ENCODE measurements at regions not wholly inside any gene's neighbourhood (a gene's known extent, or its start where the extent isn't known, plus 50 kb on each side); places are given as distances from the start of the nearest gene placed in this dataset.

DNA sequence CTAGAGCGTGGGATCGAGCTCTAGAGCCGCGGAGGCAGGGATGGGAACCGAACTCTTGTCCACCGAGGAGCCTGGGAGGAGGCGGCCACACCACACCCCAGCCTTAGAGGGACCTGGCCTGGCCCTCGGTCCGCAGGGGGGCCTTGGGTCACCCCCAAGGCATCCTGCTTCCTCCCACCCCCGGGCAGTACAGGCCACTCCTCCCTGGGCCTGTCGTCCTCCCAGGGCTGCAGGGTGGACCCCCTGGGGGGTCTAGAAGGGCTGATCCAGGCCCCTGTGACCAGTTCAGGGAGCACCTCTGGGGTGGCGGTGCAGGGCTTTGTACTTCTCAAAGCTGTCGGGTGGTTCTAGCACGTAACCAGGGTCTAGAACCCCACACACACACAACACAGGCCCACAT lies 79.1 kb upstream of the FBRSL1 start:
- no peak overlapping the region for H3K9ac ChIP-seq (ENCODE audit: insufficient read depth, low read length)
- no peak overlapping the region for H3K27ac ChIP-seq (ENCODE audit: insufficient read depth, low read length)
- H3K79me2 ChIP-seq (ENCODE audit: control insufficient read depth, insufficient read depth, low read length) = no peaks in the 10 kb centered on the region
- no peaks in the 10 kb centered on the region for H3K27me3 ChIP-seq (ENCODE audit: control insufficient read depth, insufficient read depth, low read length)
- H2AFZ ChIP-seq (ENCODE audit: low read length) = no peak overlapping the region
- no peak for DNase-seq (ENCODE audit: low read depth in 2 of 2)
- no peak overlapping the region for H3K4me2 ChIP-seq (ENCODE audit: extremely low read depth, insufficient read depth, low read length)
- H3K4me3 ChIP-seq (replicated peaks in 1 of 4; ENCODE audit: control extremely low read depth in 1 of 4, insufficient read depth in 1 of 4, low read depth in 3 of 4, low read length in 4 of 4) = no peak overlapping the region
- no peaks in the 10 kb centered on the region for H3K36me3 ChIP-seq (ENCODE audit: control insufficient read depth, insufficient read depth, low read length)
- TF ChIP-seq, protein P1, sequence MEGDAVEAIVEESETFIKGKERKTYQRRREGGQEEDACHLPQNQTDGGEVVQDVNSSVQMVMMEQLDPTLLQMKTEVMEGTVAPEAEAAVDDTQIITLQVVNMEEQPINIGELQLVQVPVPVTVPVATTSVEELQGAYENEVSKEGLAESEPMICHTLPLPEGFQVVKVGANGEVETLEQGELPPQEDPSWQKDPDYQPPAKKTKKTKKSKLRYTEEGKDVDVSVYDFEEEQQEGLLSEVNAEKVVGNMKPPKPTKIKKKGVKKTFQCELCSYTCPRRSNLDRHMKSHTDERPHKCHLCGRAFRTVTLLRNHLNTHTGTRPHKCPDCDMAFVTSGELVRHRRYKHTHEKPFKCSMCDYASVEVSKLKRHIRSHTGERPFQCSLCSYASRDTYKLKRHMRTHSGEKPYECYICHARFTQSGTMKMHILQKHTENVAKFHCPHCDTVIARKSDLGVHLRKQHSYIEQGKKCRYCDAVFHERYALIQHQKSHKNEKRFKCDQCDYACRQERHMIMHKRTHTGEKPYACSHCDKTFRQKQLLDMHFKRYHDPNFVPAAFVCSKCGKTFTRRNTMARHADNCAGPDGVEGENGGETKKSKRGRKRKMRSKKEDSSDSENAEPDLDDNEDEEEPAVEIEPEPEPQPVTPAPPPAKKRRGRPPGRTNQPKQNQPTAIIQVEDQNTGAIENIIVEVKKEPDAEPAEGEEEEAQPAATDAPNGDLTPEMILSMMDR (conservative IDR thresholded peaks at IDR 0.05 in 1 of 2, IDR thresholded peaks at IDR 0.05 in 1 of 2; ENCODE audit: low read depth in 1 of 2, low read length in 2 of 2) = no peak
- TF ChIP-seq EZH2 (IDR thresholded peaks at IDR 0.05; ENCODE audit: low read length, missing control alignments) = no peak
- no peaks in the 10 kb centered on the region for H4K20me1 ChIP-seq (ENCODE audit: control insufficient read depth, extremely low read depth, insufficient read depth, low read length)
- no peaks in the 10 kb centered on the region for H3K4me1 ChIP-seq (ENCODE audit: control insufficient read depth, extremely low read depth, insufficient read depth, low read length)
- H3K9me3 ChIP-seq (ENCODE audit: control insufficient read depth, insufficient read depth, low read depth, low read length) = no peaks in the 10 kb centered on the region

DNA sequence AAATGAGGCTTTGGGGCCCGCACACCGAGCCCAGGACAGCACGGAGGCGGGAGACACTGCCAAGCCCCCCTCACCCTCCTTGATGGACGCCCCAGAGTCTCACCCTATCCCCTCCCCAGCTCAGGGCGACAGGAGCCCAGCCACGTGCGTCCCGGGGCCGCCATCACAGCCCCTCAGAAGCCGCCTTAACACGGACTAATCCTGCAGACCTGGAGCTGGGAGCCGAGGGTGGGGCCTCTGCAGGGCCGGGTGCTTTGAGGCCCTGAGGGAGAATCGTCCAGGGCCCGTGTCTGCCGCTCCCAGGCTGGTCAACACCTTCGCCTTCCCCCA lies 79.7 kb upstream of the FBRSL1 start:
- Histone ChIP-seq H3K27me3 (ENCODE audit: control insufficient read depth, insufficient read depth, low read length) (no peaks in the 10 kb centered on the region), H4K20me1 (ENCODE audit: control insufficient read depth, extremely low read depth, insufficient read depth, low read length) (no peaks in the 10 kb centered on the region), H3K4me3 (replicated peaks in 1 of 4; ENCODE audit: control extremely low read depth in 1 of 4, insufficient read depth in 1 of 4, low read depth in 3 of 4, low read length in 4 of 4) (no peak overlapping the region), H3K4me1 (ENCODE audit: control insufficient read depth, extremely low read depth, insufficient read depth, low read length) (no peaks in the 10 kb centered on the region), H3K9ac (ENCODE audit: insufficient read depth, low read length) (no peak overlapping the region), H3K79me2 (ENCODE audit: control insufficient read depth, insufficient read depth, low read length) (no peaks in the 10 kb centered on the region), H3K4me2 (ENCODE audit: extremely low read depth, insufficient read depth, low read length) (no peak overlapping the region), H3K9me3 (ENCODE audit: control insufficient read depth, insufficient read depth, low read depth, low read length) (no peaks in the 10 kb centered on the region), H3K36me3 (ENCODE audit: control insufficient read depth, insufficient read depth, low read length) (no peaks in the 10 kb centered on the region), H2AFZ (ENCODE audit: low read length) (no peak overlapping the region), H3K27ac (ENCODE audit: insufficient read depth, low read length) (no peak overlapping the region)
- no peak for TF ChIP-seq EZH2 (IDR thresholded peaks at IDR 0.05; ENCODE audit: low read length, missing control alignments)
- TF ChIP-seq, protein P1 (conservative IDR thresholded peaks at IDR 0.05 in 1 of 2, IDR thresholded peaks at IDR 0.05 in 1 of 2; ENCODE audit: low read depth in 1 of 2, low read length in 2 of 2) = no peak
- DNase-seq (ENCODE audit: low read depth in 2 of 2) = no peak

DNA sequence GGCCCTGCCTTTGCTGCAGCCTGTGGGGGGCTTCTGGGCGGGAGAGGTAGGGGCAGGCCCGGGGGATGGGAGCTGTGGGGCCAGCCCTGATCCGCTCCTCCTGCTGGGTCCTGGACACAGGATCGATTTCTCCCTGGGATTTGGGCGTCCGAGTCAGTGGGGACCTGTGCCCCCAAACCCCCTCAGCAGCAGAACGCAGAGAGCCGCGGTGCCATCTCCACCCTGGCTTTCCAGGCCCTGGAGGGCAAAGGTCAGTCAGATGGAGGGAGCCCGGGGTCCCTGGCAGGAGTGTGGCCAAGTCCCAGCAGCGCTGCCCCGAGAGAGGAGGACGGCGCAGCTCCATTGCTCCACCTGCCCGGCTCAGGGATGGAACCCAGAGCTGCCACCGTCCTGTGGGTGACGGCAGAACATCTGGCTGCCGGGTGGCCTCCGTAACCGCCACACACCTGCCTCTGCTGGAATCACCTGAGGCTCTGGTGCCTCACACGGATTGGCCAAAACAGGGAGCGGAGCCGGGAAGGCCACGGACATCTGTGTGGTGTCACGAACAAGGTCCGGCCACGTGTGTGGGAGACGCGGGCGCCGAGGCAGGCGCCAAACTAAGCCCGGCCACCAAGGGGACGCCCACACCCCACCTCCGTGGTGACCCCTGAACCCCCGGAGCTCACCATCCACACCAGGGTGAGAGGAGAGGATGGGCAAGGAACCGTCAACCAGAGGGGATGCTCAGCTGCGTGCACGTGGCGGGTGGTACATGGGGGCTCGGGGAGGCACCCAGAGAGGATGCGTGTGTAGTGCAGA lies 80.3 kb upstream of the FBRSL1 start:
- H3K4me3 ChIP-seq (replicated peaks in 1 of 4; ENCODE audit: control extremely low read depth in 1 of 4, insufficient read depth in 1 of 4, low read depth in 3 of 4, low read length in 4 of 4) = no peak overlapping the region
- H3K4me2 ChIP-seq (ENCODE audit: extremely low read depth, insufficient read depth, low read length) = no peak overlapping the region
- no peak overlapping the region for H3K9ac ChIP-seq (ENCODE audit: insufficient read depth, low read length)
- no peaks in the 10 kb centered on the region for H4K20me1 ChIP-seq (ENCODE audit: control insufficient read depth, extremely low read depth, insufficient read depth, low read length)
- H3K4me1 ChIP-seq (ENCODE audit: control insufficient read depth, extremely low read depth, insufficient read depth, low read length) = no peaks in the 10 kb centered on the region
- no peaks in the 10 kb centered on the region for H3K79me2 ChIP-seq (ENCODE audit: control insufficient read depth, insufficient read depth, low read length)
- DNase-seq (ENCODE audit: low read depth in 2 of 2) = no peak
- no peaks in the 10 kb centered on the region for H3K9me3 ChIP-seq (ENCODE audit: control insufficient read depth, insufficient read depth, low read depth, low read length)
- H3K27me3 ChIP-seq (ENCODE audit: control insufficient read depth, insufficient read depth, low read length) = no peaks in the 10 kb centered on the region
- TF ChIP-seq, protein P1 (conservative IDR thresholded peaks at IDR 0.05 in 1 of 2, IDR thresholded peaks at IDR 0.05 in 1 of 2; ENCODE audit: low read depth in 1 of 2, low read length in 2 of 2) = no peak
- TF ChIP-seq EZH2 (IDR thresholded peaks at IDR 0.05; ENCODE audit: low read length, missing control alignments) = no peak
- H3K36me3 ChIP-seq (ENCODE audit: control insufficient read depth, insufficient read depth, low read length) = no peaks in the 10 kb centered on the region
- no peak overlapping the region for H2AFZ ChIP-seq (ENCODE audit: low read length)
- no peak overlapping the region for H3K27ac ChIP-seq (ENCODE audit: insufficient read depth, low read length)

Data from fibroblast of lung (primary cell).